ENCODE measurements at regions not wholly inside any gene's neighbourhood (a gene's known extent, or its start where the extent isn't known, plus 50 kb on each side); places are given as distances from the start of the nearest gene placed in this dataset.

GRCh38 chr1:217019475-217019874, 296.2 kb upstream of the ESRRG start:
- no peak for DNase-seq (ENCODE audit: low spot score)
- TF ChIP-seq CTCF (IDR thresholded peaks at IDR 0.05; ENCODE audit: borderline replicate concordance, control extremely low read depth, extremely low read depth, insufficient read depth, missing control alignments): no peak
- in situ Hi-C loops (cut with MboI; ENCODE audit: low sequenced_read_pairs, unreplicated experiment): no loop called here

DNA sequence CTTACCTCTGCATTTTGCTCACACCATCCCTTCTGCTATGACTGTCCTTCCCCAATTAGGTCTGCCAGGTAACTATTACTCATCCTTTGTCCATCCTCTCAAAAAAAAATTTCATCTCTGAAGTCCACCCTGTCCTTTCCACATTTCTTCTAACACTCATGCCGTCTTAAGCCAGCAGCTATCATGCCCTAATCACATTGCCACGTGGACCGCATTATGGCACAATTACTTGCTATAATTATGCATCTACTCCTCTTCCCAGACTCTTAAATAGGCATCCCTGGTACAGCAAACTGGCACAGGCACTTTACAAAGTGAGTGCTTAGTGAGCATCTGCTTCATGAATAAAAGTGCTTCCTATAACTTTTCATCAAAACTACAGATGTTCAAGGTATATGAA, 295.4 kb upstream of the ESRRG start:
- no peak for TF ChIP-seq CTCF (IDR thresholded peaks at IDR 0.05; ENCODE audit: borderline replicate concordance, control extremely low read depth, extremely low read depth, insufficient read depth, missing control alignments)
- DNase-seq (ENCODE audit: low spot score): no peak
- in situ Hi-C loops (cut with MboI; ENCODE audit: low sequenced_read_pairs, unreplicated experiment): no loop called here

DNA sequence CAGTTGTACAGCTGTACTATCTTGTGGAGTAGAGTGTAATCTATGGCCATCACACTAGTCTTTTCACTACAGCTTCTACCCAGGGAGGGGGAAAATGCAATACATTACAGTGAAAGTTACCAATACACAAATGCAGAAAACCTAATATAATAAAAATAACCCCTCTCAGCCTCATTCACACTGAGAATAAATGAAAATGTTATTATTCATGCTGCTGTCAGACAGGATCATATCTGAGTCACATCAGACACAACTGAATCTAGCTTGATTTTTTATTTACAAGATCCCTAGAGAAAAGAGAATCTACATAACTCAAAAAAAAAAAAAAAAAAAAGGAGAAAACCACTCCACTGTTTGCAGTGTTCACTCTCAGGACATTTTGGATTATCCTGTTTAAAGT, 293.9 kb upstream of the ESRRG start:
- DNase-seq (ENCODE audit: low spot score): no peak
- TF ChIP-seq CTCF (IDR thresholded peaks at IDR 0.05; ENCODE audit: borderline replicate concordance, control extremely low read depth, extremely low read depth, insufficient read depth, missing control alignments): no peak
- in situ Hi-C loops (cut with MboI; ENCODE audit: low sequenced_read_pairs, unreplicated experiment): no loop called here

- TF ChIP-seq CTCF (IDR thresholded peaks at IDR 0.05; ENCODE audit: borderline replicate concordance, control extremely low read depth, extremely low read depth, insufficient read depth, missing control alignments): no peak
- DNase-seq (ENCODE audit: low spot score): no peak
These were observed 290.8 kb upstream of the ESRRG start for GRCh38 chr1:217014066-217014465.

GRCh38 chr1:217012659-217013058, 289.4 kb upstream of the ESRRG start:
- in situ Hi-C loops (cut with MboI; ENCODE audit: low sequenced_read_pairs, unreplicated experiment): no loop called here
- no peak for TF ChIP-seq CTCF (IDR thresholded peaks at IDR 0.05; ENCODE audit: borderline replicate concordance, control extremely low read depth, extremely low read depth, insufficient read depth, missing control alignments)
- no peak for DNase-seq (ENCODE audit: low spot score)

More at GRCh38 chr1:217014066-217014465, 290.8 kb upstream of the ESRRG start:
- in situ Hi-C loops (cut with MboI; ENCODE audit: low sequenced_read_pairs, unreplicated experiment): no loop called here

DNA sequence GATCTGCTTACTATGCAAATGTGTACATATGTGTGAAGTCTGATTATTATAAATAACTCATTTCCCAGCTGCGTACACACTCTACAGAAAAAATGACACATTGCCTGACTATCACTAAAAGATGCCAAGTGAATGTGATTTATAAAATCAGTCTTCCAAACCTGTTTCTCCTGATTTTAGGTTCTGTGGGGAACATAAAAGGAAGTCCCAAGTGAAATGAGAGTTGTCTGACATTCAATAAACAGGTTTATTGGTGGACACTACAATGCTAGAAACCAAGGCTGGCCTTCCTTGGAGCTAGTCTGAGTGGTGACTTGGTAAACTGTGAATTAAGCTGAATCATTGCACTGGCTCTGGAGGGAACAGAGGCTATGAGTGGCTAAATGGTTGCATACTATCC, 287.9 kb upstream of the ESRRG start:
- no peak for DNase-seq (ENCODE audit: low spot score)
- no peak for TF ChIP-seq CTCF (IDR thresholded peaks at IDR 0.05; ENCODE audit: borderline replicate concordance, control extremely low read depth, extremely low read depth, insufficient read depth, missing control alignments)
- in situ Hi-C loops (cut with MboI; ENCODE audit: low sequenced_read_pairs, unreplicated experiment): no loop called here

DNA sequence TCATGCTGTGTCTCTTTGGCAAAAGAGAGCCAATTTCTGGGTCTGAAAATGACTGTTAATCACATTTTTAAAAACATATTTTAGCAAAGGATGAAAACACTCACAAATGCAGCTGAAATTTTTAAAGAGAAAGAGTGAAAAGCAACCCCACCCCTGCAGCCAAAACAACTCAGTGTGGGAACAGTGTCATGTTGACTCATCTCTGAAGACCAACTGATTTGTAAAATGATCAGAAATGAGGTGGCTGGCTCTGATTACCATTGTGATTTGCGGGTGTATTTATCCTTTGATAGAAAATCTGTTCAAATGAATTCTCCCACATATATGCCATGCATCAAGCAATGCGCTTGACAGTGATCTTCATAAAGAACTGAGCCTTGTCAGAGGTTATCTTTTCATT, 287.0 kb upstream of the ESRRG start:
- DNase-seq (ENCODE audit: low spot score): no peak
- no peak for TF ChIP-seq CTCF (IDR thresholded peaks at IDR 0.05; ENCODE audit: borderline replicate concordance, control extremely low read depth, extremely low read depth, insufficient read depth, missing control alignments)
- in situ Hi-C loops (cut with MboI; ENCODE audit: low sequenced_read_pairs, unreplicated experiment): no loop called here
